Gastrocnemius medialis (tissue), 4 donors: ENCODE measurements at regions not wholly inside any gene's neighbourhood (a gene's known extent, or its start where the extent isn't known, plus 50 kb on each side); places are given as distances from the start of the nearest gene placed in this dataset.

Experiments
- CTCF ChIP-seq, 5 experiments: fragments of 450-650 bp in 3 of 5; fragments of 200-600 bp in 2 of 5; sonication (generic) in 2 of 5; IDR thresholded peaks in 4 of 5; conservative IDR thresholded peaks in 1 of 5; 1 replicate in 4 of 5; 2 replicates in 1 of 5; pipeline ENCODE4 v1.5.1; 2016 to 2019; ENCODE audit warnings: antibody characterized with exemption in 5 of 5, mild to moderate bottlenecking in 3 of 5, moderate library complexity in 3 of 5
- POLR2A ChIP-seq, 2 donors: fragments of 450-650 bp; IDR thresholded peaks; one replicate each; pipeline ENCODE4 v1.6.1; 2017; ENCODE audit warnings: antibody characterized with exemption in 2 of 2, mild to moderate bottlenecking in 2 of 2, moderate library complexity in 2 of 2

GRCh38 chr10:31129271-31129670 is 97.6 kb upstream of the ZNF438 start:
- TF ChIP-seq POLR2A (IDR thresholded peaks at IDR 0.05) = no peak
- no peak for TF ChIP-seq CTCF (IDR thresholded peaks at IDR 0.05 in 4 of 5, conservative IDR thresholded peaks at IDR 0.05 in 1 of 5)
